ENCODE measurements at regions not wholly inside any gene's neighbourhood (a gene's known extent, or its start where the extent isn't known, plus 50 kb on each side); places are given as distances from the start of the nearest gene placed in this dataset.
A peak's percentile ranks its signal among the peaks of the same experiment; 100 is the strongest.

- CTCF ChIA-PET, result no interaction called here
- TF ChIP-seq PKNOX1 (IDR thresholded peaks at IDR 0.05), result peak; percentile 91
- no peak for TF ChIP-seq FOXK2 (IDR thresholded peaks at IDR 0.05)
- peak; percentile 34; the same call in 1 of the 2 replicates for TF ChIP-seq CTBP1 (IDR thresholded peaks at IDR 0.05; ENCODE audit: borderline replicate concordance)
- peak; percentile 89 for TF ChIP-seq FOXA1 (IDR thresholded peaks at IDR 0.05)
- POLR2A ChIA-PET, result interaction anchor here (1.1 kb wide), 1 partner anchor 91 kb away, joined by 5 read pairs; the partner anchor contains the start of gene NFKBIZ
- DNase-seq (ENCODE audit: extremely low spot score), result peak; percentile 31
Measured at GRCh38 chr3:101940521-101941317, 91.4 kb downstream of the NFKBIZ start.

GRCh38 chr3:101941318-101942040 lies 92.2 kb downstream of the NFKBIZ start:
- CTCF ChIA-PET, result no interaction called here
- POLR2A ChIA-PET, result no interaction called here
- TF ChIP-seq PKNOX1 (IDR thresholded peaks at IDR 0.05) (no peak), FOXK2 (IDR thresholded peaks at IDR 0.05) (no peak), NFRKB (IDR thresholded peaks at IDR 0.05) (no peak), CTBP1 (IDR thresholded peaks at IDR 0.05; ENCODE audit: borderline replicate concordance) (no peak), FOXA1 (IDR thresholded peaks at IDR 0.05) (no peak), L3MBTL2 (conservative IDR thresholded peaks at IDR 0.05) (no peak), LEF1 (IDR thresholded peaks at IDR 0.05; ENCODE audit: borderline replicate concordance) (no peak), BHLHE40 (IDR thresholded peaks at IDR 0.05; ENCODE audit: borderline replicate concordance) (no peak), ELF4 (IDR thresholded peaks at IDR 0.05) (no peak), FOXM1 (IDR thresholded peaks at IDR 0.05; ENCODE audit: borderline replicate concordance) (no peak), TARDBP (IDR thresholded peaks at IDR 0.05) (no peak), ZNF384 (IDR thresholded peaks at IDR 0.05) (no peak), SP1 (IDR thresholded peaks at IDR 0.05) (no peak), ARNT (IDR thresholded peaks at IDR 0.05) (no peak)
- DNase-seq (ENCODE audit: extremely low spot score), result no peak

GRCh38 chr3:101942356-101942755 lies 93.0 kb downstream of the NFKBIZ start:
- POLR2A ChIA-PET, result no interaction called here
- CTCF ChIA-PET, result no interaction called here

GRCh38 chr3:101943029-101943428 lies 93.7 kb downstream of the NFKBIZ start:
- ChIA-PET POLR2A (no interaction called here), CTCF (no interaction called here)
- DNase-seq (ENCODE audit: extremely low spot score), result no peak
- TF ChIP-seq SP1 (IDR thresholded peaks at IDR 0.05), result no peak
- no peak for TF ChIP-seq LEF1 (IDR thresholded peaks at IDR 0.05; ENCODE audit: borderline replicate concordance)
- no peak for TF ChIP-seq TARDBP (IDR thresholded peaks at IDR 0.05)
- TF ChIP-seq NFRKB (IDR thresholded peaks at IDR 0.05), result no peak
- TF ChIP-seq L3MBTL2 (conservative IDR thresholded peaks at IDR 0.05), result no peak
- TF ChIP-seq ELF4 (IDR thresholded peaks at IDR 0.05), result no peak
- TF ChIP-seq FOXK2 (IDR thresholded peaks at IDR 0.05), result no peak
- TF ChIP-seq CTBP1 (IDR thresholded peaks at IDR 0.05; ENCODE audit: borderline replicate concordance), result no peak
- TF ChIP-seq FOXA1 (IDR thresholded peaks at IDR 0.05), result no peak
- TF ChIP-seq BHLHE40 (IDR thresholded peaks at IDR 0.05; ENCODE audit: borderline replicate concordance), result no peak
- TF ChIP-seq HDGF (IDR thresholded peaks at IDR 0.05; ENCODE audit: borderline replicate concordance), result no peak

More at GRCh38 chr3:101942356-101942755, 93.0 kb downstream of the NFKBIZ start:
- no peak for DNase-seq (ENCODE audit: extremely low spot score)
- TF ChIP-seq FOXA1 (IDR thresholded peaks at IDR 0.05) (no peak), HDGF (IDR thresholded peaks at IDR 0.05; ENCODE audit: borderline replicate concordance) (no peak), FOXM1 (IDR thresholded peaks at IDR 0.05; ENCODE audit: borderline replicate concordance) (no peak), TARDBP (IDR thresholded peaks at IDR 0.05) (no peak), SUZ12 (IDR thresholded peaks at IDR 0.05) (no peak), L3MBTL2 (conservative IDR thresholded peaks at IDR 0.05) (no peak), ZNF384 (IDR thresholded peaks at IDR 0.05) (no peak), ARNT (IDR thresholded peaks at IDR 0.05) (no peak), NFRKB (IDR thresholded peaks at IDR 0.05) (no peak)

GRCh38 chr3:101944308-101944707 lies 95.0 kb downstream of the NFKBIZ start:
- no peak for DNase-seq (ENCODE audit: extremely low spot score)
- CTCF ChIA-PET, result no interaction called here
- TF ChIP-seq CTBP1 (IDR thresholded peaks at IDR 0.05; ENCODE audit: borderline replicate concordance), result no peak
- no peak for TF ChIP-seq BHLHE40 (IDR thresholded peaks at IDR 0.05; ENCODE audit: borderline replicate concordance)
- TF ChIP-seq NFRKB (IDR thresholded peaks at IDR 0.05), result no peak
- TF ChIP-seq ZNF384 (IDR thresholded peaks at IDR 0.05), result peak; percentile 90
- TF ChIP-seq SUZ12 (IDR thresholded peaks at IDR 0.05), result no peak
- TF ChIP-seq FOXA1 (IDR thresholded peaks at IDR 0.05), result no peak
- no peak for TF ChIP-seq TARDBP (IDR thresholded peaks at IDR 0.05)
- POLR2A ChIA-PET, result no interaction called here

- TF ChIP-seq TARDBP (IDR thresholded peaks at IDR 0.05) (no peak), ZNF384 (IDR thresholded peaks at IDR 0.05) (no peak), ELF4 (IDR thresholded peaks at IDR 0.05) (no peak), LEF1 (IDR thresholded peaks at IDR 0.05; ENCODE audit: borderline replicate concordance) (no peak), FOXK2 (IDR thresholded peaks at IDR 0.05) (no peak), FOXM1 (IDR thresholded peaks at IDR 0.05; ENCODE audit: borderline replicate concordance) (no peak), ARNT (IDR thresholded peaks at IDR 0.05) (no peak), NFRKB (IDR thresholded peaks at IDR 0.05) (no peak), SP1 (IDR thresholded peaks at IDR 0.05) (no peak), BHLHE40 (IDR thresholded peaks at IDR 0.05; ENCODE audit: borderline replicate concordance) (no peak), PKNOX1 (IDR thresholded peaks at IDR 0.05) (no peak), FOXA1 (IDR thresholded peaks at IDR 0.05) (no peak)
- CTCF ChIA-PET, result interaction anchor here (0.5 to 1.0 kb wide), 2 partner anchors 25 to 101 kb away, joined by 3 to 4 read pairs; no protein-coding TSS in a partner anchor
- POLR2A ChIA-PET, result no interaction called here
- DNase-seq (ENCODE audit: extremely low spot score), result no peak
Measured at GRCh38 chr3:101945980-101946379, 96.7 kb downstream of the NFKBIZ start.

Data from HEK293T (cell line).